HG03457 (cell line): ENCODE measurements at regions not wholly inside any gene's neighbourhood (a gene's known extent, or its start where the extent isn't known, plus 50 kb on each side); places are given as distances from the start of the nearest gene placed in this dataset.

Experiments
- ATAC-seq: cut with Tn5 transposase; IDR thresholded peaks from one replicate; pipeline ENCODE4 v1.9.1; 2021; ENCODE audit warnings: moderate number of reproducible peaks; ENCODE audit not compliant: unreplicated experiment

- ATAC-seq, result no peak
Observed at GRCh38 chr18:68469049-68469625, 245.8 kb downstream of the TMX3 start.

GRCh38 chr18:68467957-68468356 lies 247.0 kb downstream of the TMX3 start:
- no peak for ATAC-seq

GRCh38 chr18:68467329-68467728 lies 247.6 kb downstream of the TMX3 start:
- no peak for ATAC-seq

GRCh38 chr18:68466672-68467071 lies 248.2 kb downstream of the TMX3 start:
- ATAC-seq, result no peak

GRCh38 chr18:68462766-68463165 lies 252.1 kb downstream of the TMX3 start:
- ATAC-seq, result no peak

- no peak for ATAC-seq
Observed at GRCh38 chr18:68462148-68462547, 252.8 kb downstream of the TMX3 start.

GRCh38 chr18:68461481-68462018 lies 253.4 kb downstream of the TMX3 start:
- no peak for ATAC-seq

GRCh38 chr18:68459968-68460367 lies 254.9 kb downstream of the TMX3 start:
- no peak for ATAC-seq

GRCh38 chr18:68456985-68457384 lies 257.9 kb downstream of the TMX3 start:
- no peak for ATAC-seq

GRCh38 chr18:68455229-68455603 lies 259.7 kb downstream of the TMX3 start:
- no peak for ATAC-seq

GRCh38 chr18:68454511-68455228 lies 260.2 kb downstream of the TMX3 start:
- ATAC-seq, result no peak

GRCh38 chr18:68449292-68449691 lies 265.6 kb downstream of the TMX3 start:
- no peak for ATAC-seq

GRCh38 chr18:68448736-68449135 lies 266.2 kb downstream of the TMX3 start:
- no peak for ATAC-seq

- ATAC-seq, result no peak
Observed at GRCh38 chr18:68447286-68447685, 267.6 kb downstream of the TMX3 start.

- ATAC-seq, result no peak
Observed at GRCh38 chr18:68445668-68446426, 269.1 kb downstream of the TMX3 start.

GRCh38 chr18:68445136-68445535 lies 269.8 kb downstream of the TMX3 start:
- no peak for ATAC-seq

GRCh38 chr18:68441241-68441640 lies 273.7 kb downstream of the TMX3 start:
- no peak for ATAC-seq

GRCh38 chr18:68440433-68440832 lies 274.5 kb downstream of the TMX3 start:
- ATAC-seq, result no peak

GRCh38 chr18:68439642-68440041 lies 275.3 kb downstream of the TMX3 start:
- no peak for ATAC-seq

GRCh38 chr18:68438983-68439382 lies 275.9 kb downstream of the TMX3 start:
- no peak for ATAC-seq

GRCh38 chr18:68438536-68438935 lies 276.4 kb downstream of the TMX3 start:
- ATAC-seq, result no peak

GRCh38 chr18:68436485-68436884 lies 278.4 kb downstream of the TMX3 start:
- no peak for ATAC-seq
